Fibroblast of the aortic adventitia (primary cell): ENCODE measurements at regions not wholly inside any gene's neighbourhood (a gene's known extent, or its start where the extent isn't known, plus 50 kb on each side); places are given as distances from the start of the nearest gene placed in this dataset.
"Not testable (repeated sequence)": the region's sequence is repeated elsewhere in the genome, so short reads cannot be mapped to it uniquely, and the experiment has no call there.

Experiments used
- DNase-seq: peaks from one replicate; pipeline ENCODE4 v3.0.0-alpha.2; 2010; ENCODE audit warnings: low read depth
- H3K4me3 ChIP-seq: 2 replicates; pipeline ENCODE4 v1.5.1; 2011; ENCODE audit warnings: low read depth, mild to moderate bottlenecking, control low read depth, low read length, moderate library complexity
- CTCF ChIP-seq: IDR thresholded peaks from 2 replicates; pipeline ENCODE4 v1.5.1; 2011; ENCODE audit warnings: mild to moderate bottlenecking, low read length, control low read depth, inconsistent platforms; ENCODE audit not compliant: insufficient read depth

GRCh38 chr2:145538661-145539350 lies 1018.9 kb upstream of the ZEB2 start:
- no peak for DNase-seq
- H3K4me3 ChIP-seq = no peak overlapping the region
- no peak for TF ChIP-seq CTCF

- no peak overlapping the region for H3K4me3 ChIP-seq
- no peak for TF ChIP-seq CTCF
- DNase-seq = peak; percentile 33
These were observed 1010.7 kb upstream of the ZEB2 start for GRCh38 chr2:145530653-145531052.

DNA sequence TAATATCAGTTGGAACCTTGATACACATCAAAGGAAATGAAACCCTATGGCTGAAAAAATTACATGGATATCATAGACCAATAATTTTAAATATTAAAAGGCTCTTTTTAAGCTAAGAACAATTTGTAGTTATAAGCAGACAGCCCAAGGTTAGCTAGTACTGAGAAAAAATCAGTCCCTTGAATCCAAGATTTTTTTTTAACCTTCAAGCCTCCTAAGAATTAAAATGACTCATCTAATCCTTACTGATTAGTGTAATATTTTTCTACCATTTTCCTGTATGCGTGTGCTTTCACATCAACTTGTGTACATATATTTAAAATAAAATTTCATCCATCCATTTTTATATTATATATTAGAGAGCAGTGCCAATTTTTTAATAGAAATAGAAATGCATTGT lies 1004.9 kb upstream of the ZEB2 start:
- H3K4me3 ChIP-seq = no peak overlapping the region
- peak; percentile 6 for DNase-seq
- no peak for TF ChIP-seq CTCF

DNA sequence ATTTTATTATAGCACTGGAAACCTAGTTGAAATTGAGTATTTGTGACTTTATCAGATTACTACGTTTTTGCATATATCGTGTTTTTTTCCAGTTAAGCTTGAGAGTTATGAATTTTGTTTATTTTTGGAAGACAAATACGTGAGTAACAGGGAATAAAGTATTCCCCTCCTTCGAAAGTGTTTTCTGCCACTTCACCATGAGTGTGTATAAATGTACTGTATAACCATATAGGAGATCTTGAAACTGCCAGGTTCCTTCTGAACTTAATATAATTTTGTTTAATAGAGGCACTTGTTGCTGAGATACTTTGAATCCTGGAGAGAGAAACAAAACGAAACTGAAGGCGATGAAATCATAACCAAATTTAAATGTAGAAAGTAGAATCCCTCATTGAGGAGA lies 1004.4 kb upstream of the ZEB2 start:
- no peak overlapping the region for H3K4me3 ChIP-seq
- no peak for TF ChIP-seq CTCF
- DNase-seq = no peak

- DNase-seq = not testable (repeated sequence)
These were observed 999.3 kb upstream of the ZEB2 start for GRCh38 chr2:145519254-145519653.

GRCh38 chr2:145511946-145512345 lies 992.0 kb upstream of the ZEB2 start:
- H3K4me3 ChIP-seq = no peak overlapping the region
- no peak for DNase-seq

More at GRCh38 chr2:145519254-145519653, 999.3 kb upstream of the ZEB2 start:
- H3K4me3 ChIP-seq = not testable (repeated sequence)

DNA sequence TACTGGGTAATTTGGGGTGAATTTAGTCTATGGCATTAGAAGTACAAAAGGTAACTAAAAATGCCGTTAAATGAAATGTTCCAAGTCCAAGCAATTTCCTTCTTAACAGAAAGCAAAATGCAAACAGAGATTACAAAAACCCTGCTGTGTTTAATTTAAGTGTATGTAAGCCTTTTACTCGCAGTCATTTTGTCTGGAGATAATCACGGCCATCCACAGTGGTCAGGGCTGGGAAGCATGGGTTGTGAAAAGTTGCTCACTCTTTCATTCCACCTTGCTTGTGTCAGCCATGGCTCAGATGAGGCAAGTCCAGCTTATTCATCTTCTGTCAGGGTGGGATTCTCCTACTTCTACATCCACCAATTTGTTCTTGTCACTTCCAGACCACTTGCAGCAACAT lies 983.6 kb upstream of the ZEB2 start:
- H3K4me3 ChIP-seq = no peak overlapping the region
- DNase-seq = no peak
- TF ChIP-seq CTCF = no peak

More at GRCh38 chr2:145511946-145512345, 992.0 kb upstream of the ZEB2 start:
- no peak for TF ChIP-seq CTCF
